Naive B cell (primary cell): ENCODE measurements at regions not wholly inside any gene's neighbourhood (a gene's known extent, or its start where the extent isn't known, plus 50 kb on each side); places are given as distances from the start of the nearest gene placed in this dataset.
A peak's percentile ranks its signal among the peaks of the same experiment; 100 is the strongest.
"Not testable (repeated sequence)": the region's sequence is repeated elsewhere in the genome, so short reads cannot be mapped to it uniquely, and the experiment has no call there.

ENCODE experiments used
- ATAC-seq, 2 donors: fragments of 150-1000 bp; cut with Tn5 transposase; 2 replicates each; pipeline ENCODE4 v1.10.0; 2021; ENCODE audit warnings: low read depth in 2 of 2, mild to moderate bottlenecking in 2 of 2, moderate library complexity in 2 of 2
- DNase-seq: peaks from one replicate; pipeline ENCODE4 v3.0.0; 2022
- H3K27ac Mint-ChIP-seq, 6 donors: one replicate each; pipeline ENCODE4 v1.8.0; 2020 to 2022; ENCODE audit warnings: mild to moderate bottlenecking in 6 of 6, mixed read lengths in 6 of 6, moderate library complexity in 5 of 6, inconsistent platforms in 2 of 6
- H3K27me3 Mint-ChIP-seq, 3 donors: one replicate each; pipeline ENCODE4 v1.8.0; 2021 to 2022; ENCODE audit warnings: mixed read lengths in 3 of 3, mild to moderate bottlenecking in 1 of 3
- H3K36me3 Mint-ChIP-seq, 2 donors: one replicate each; pipeline ENCODE4 v1.8.0; 2020 to 2022; ENCODE audit warnings: mixed read lengths in 2 of 2, inconsistent platforms in 1 of 2, mild to moderate bottlenecking in 1 of 2
- H3K4me1 Mint-ChIP-seq, 3 donors: one replicate each; pipeline ENCODE4 v1.8.0; 2020 to 2022; ENCODE audit warnings: mixed read lengths in 3 of 3, inconsistent platforms in 1 of 3, mild to moderate bottlenecking in 1 of 3, moderate library complexity in 1 of 3
- H3K4me3 Mint-ChIP-seq, 8 donors: one replicate each; pipeline ENCODE4 v1.8.0; 2020 to 2022; ENCODE audit warnings: mild to moderate bottlenecking in 8 of 8, mixed read lengths in 8 of 8, moderate library complexity in 8 of 8, inconsistent platforms in 2 of 8
- H3K9me3 Mint-ChIP-seq, 7 donors: one replicate each; pipeline ENCODE4 v1.8.0; 2020 to 2022; ENCODE audit warnings: mixed read lengths in 7 of 7, mild to moderate bottlenecking in 5 of 7, inconsistent platforms in 2 of 7, moderate library complexity in 1 of 7

DNA sequence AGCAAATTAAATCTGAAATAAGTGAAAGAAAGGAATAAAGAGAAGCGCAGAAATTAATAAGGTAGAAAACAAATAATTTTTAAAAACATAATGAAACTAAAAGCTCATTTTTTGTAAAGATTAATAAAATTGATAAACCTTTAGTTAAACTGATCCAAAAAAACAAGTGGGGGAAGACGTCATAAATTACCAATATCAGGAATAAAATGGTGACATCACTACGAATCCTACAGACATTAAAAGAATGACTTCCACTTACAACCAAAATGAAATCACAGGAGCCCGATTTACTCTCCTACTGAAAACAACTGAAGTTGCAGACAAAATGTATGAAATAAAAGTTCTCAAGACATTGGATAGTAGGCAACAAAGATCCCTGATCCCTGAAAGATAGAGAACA is 68.1 kb upstream of the IFFO2 start:
- Mint-ChIP-seq H3K4me3 (no peak overlapping the region), H3K4me1 (peaks cover 0 to 4% (median 0%) of the 10 kb centered on the region in 3 donors), H3K27me3 (peaks cover 36 to 65% (median 62%) of the 10 kb centered on the region in 3 donors), H3K9me3 (peaks cover 2 to 22% (median 5%) of the 10 kb centered on the region in 7 donors), H3K27ac (no peak overlapping the region), H3K36me3 (peaks cover 4 to 12% of the 10 kb centered on the region in 2 donors)
- DNase-seq (no peak), ATAC-seq (no peak)

DNA sequence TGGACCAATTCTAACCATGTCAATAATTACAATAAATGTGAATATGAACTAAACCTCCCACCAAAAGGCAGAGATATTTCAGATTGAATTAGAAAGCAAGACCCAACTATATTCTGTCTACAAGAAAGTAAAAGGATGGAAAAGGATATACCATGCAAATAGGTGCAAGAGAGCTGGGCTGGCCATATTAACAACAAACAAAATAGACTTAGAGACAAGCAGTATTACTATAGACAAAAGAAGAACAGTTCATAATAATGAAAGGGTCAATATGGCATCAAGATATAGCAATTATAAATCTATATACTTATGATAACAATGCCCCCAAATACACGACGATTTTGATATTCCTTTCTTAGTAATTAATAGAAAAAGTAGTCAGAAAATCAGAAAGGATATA is 67.3 kb upstream of the IFFO2 start:
- Mint-ChIP-seq H3K27me3 (peaks cover 41 to 71% (median 68%) of the 10 kb centered on the region in 3 donors), H3K9me3 (peaks cover 5 to 29% (median 6%) of the 10 kb centered on the region in 7 donors)

DNA sequence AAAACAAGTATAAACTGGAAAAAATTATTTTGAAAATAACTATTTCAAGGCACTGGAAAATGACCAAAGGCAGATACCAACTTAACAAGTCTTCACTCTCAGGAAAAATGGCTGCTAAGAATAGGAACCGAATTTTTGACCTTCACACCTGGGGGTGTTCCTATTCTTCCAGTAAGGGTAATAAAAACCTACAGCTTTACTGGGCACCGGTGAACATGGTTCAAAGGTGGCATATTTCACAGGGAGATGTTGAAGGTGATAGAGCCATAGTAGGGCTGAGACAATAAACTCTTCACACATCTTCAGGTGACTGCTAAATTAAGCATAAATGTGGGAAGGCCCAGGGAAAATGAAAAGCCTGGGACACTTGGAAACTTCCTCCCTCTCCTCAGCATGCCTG is 65.4 kb upstream of the IFFO2 start:
- H3K27ac Mint-ChIP-seq: no peak overlapping the region
- no peaks in the 10 kb centered on the region for H3K4me1 Mint-ChIP-seq
- H3K36me3 Mint-ChIP-seq: peaks cover 4 to 19% of the 10 kb centered on the region in 2 donors
- no peak for ATAC-seq
- H3K4me3 Mint-ChIP-seq: no peak overlapping the region
- peaks cover 35 to 58% (median 50%) of the 10 kb centered on the region in 3 donors for H3K27me3 Mint-ChIP-seq
- H3K9me3 Mint-ChIP-seq: peaks cover 5 to 31% (median 8%) of the 10 kb centered on the region in 7 donors
- no peak for DNase-seq

More for the DNA sequence above, 67.3 kb upstream of the IFFO2 start:
- ATAC-seq: no peak
- Mint-ChIP-seq H3K4me3 (no peak overlapping the region), H3K4me1 (peaks cover 0 to 4% (median 0%) of the 10 kb centered on the region in 3 donors), H3K27ac (no peak overlapping the region), H3K36me3 (peaks cover 4 to 19% of the 10 kb centered on the region in 2 donors)
- DNase-seq: no peak

DNA sequence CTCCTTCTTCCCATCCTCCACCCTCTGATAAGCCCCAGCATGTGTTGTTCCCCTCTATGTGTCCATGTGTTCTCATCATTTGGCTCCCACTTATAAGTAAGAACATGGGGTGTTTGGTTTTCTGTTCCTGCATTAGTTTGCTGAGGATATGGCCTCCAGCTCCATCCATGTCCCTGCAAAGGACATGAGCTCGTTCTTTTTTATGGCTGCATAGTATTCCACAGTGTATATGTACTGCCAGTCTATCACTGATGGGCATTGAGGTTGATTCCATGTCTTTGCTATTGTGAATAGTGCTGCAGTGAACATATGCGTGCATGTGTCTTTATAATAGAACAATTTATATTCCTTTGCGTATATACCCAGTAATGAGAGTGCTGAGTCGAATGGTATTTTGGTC is 62.8 kb upstream of the IFFO2 start:
- Mint-ChIP-seq H3K36me3 (peaks cover 4 to 16% of the 10 kb centered on the region in 2 donors), H3K27me3 (peaks cover 27 to 48% (median 37%) of the 10 kb centered on the region in 3 donors), H3K9me3 (peaks cover 2 to 26% (median 8%) of the 10 kb centered on the region in 7 donors)
- ATAC-seq, H3K4me1 Mint-ChIP-seq, H3K4me3 Mint-ChIP-seq, DNase-seq, H3K27ac Mint-ChIP-seq: not testable (repeated sequence)

DNA sequence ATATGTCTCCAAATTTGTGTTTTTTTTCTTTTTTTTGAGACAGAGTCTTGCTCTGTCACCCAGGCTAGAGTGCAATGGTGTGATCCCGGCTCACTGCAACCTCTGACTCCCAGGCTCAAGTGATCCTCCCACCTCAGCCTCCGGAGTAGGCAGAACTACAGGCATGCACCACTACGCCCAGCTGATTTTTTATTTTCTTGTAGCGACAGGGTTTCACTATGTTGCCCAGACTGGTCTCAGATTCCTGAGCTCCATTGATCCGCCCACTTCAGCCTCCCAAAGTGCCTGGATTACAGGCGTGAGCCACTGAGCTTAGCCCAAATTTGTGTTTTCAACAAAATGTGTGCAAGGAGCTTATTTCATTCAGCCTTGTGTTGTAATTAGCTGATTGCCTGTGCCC is 59.0 kb upstream of the IFFO2 start:
- Mint-ChIP-seq H3K4me1 (peaks cover 0 to 2% (median 0%) of the 10 kb centered on the region in 3 donors), H3K9me3 (peaks cover 0 to 10% (median 2%) of the 10 kb centered on the region in 7 donors), H3K36me3 (peaks cover 0 to 7% of the 10 kb centered on the region in 2 donors), H3K27ac (no peak overlapping the region), H3K27me3 (peaks cover 32 to 43% (median 35%) of the 10 kb centered on the region in 3 donors), H3K4me3 (no peak overlapping the region)
- ATAC-seq (no peak), DNase-seq (no peak)

DNA sequence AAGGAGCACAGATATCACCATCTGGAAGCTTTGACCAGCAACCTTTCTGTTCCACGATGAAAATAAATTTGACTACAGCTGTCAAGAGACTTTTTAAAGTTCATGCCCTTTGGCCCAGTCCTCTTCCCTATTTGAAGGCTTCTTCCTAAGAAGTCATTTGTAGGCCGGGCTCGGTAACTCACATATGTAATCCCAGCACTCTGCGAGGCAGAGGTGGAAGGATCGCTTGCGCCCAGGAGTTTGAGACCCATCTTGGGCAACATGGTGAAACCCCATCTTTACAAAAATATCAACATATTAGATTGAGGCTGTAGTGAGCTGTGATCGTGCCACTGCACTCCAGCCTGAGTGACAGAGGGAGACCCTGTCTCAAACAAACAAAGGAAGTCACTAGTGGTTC is 58.3 kb upstream of the IFFO2 start:
- Mint-ChIP-seq H3K27me3 (peaks cover 28 to 43% (median 32%) of the 10 kb centered on the region in 3 donors), H3K4me1 (peaks cover 0 to 2% (median 0%) of the 10 kb centered on the region in 3 donors), H3K9me3 (peaks cover 0 to 10% (median 2%) of the 10 kb centered on the region in 7 donors), H3K4me3 (no peak overlapping the region), H3K27ac (no peak overlapping the region), H3K36me3 (peaks cover 0 to 7% of the 10 kb centered on the region in 2 donors)
- DNase-seq: no peak
- ATAC-seq: no peak

DNA sequence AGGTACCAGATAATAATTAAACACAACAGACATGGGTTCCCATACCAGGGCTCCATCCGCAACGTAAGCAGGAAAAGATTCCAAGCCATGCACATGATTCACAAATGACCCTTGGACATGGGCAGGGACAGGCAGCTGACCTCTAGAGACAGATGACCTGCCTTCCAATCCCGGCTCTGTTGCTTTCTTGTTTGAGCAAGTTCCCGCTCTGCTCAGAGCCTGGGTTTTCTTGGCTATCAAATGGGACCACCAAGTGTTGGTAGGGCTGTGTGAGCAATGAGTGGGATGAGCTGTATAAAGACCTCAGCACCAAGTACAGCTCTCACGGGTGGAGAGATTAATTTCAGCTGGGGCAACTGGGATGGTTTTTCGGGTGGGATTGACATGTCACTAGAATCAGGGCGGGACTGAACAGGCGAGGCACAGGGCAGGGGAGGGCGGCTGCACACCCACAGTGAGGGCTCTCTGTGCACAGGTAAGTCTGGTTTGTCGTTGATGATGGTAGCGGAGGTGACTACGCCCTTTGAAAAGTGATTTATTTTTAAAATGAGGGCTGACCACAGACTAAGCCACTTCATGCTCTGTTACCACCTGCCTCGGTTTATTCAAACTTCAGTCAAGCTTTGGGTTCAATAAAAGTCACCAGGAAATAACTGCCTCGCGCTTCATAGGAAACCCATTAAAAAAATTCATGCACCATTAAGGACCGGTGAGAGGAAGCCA is 57.5 kb upstream of the IFFO2 start:
- no peak overlapping the region for H3K27ac Mint-ChIP-seq
- H3K4me1 Mint-ChIP-seq: peaks cover 0 to 2% (median 0%) of the 10 kb centered on the region in 3 donors
- H3K9me3 Mint-ChIP-seq: peaks cover 0 to 4% (median 0%) of the 10 kb centered on the region in 7 donors
- H3K4me3 Mint-ChIP-seq: peak overlapping the region in 1 of 8 donors; percentile 7
- DNase-seq: no peak
- H3K27me3 Mint-ChIP-seq: peaks cover 25 to 40% (median 32%) of the 10 kb centered on the region in 3 donors
- no peak for ATAC-seq
- H3K36me3 Mint-ChIP-seq: peaks cover 0 to 2% of the 10 kb centered on the region in 2 donors

DNA sequence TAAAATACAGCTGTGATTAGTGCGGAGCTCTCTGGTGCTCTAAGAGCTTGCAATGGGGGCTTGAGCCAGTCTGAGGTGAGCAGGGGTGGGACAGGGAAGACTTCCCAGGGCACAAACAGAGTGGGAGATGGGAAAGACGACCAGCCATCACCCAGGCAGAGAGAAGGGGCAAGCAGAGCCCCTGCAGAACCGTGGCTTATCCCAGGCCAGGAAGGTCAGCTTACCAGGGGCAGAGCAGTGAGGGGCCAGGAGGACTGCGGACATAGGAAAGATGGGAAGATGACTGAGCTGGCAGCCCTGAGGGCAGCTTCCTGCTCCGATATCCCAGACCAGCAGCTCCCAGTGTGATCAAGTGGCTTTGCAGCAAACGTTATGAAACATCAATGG is 55.4 kb upstream of the IFFO2 start:
- ATAC-seq: no peak
- DNase-seq: no peak
- H3K27me3 Mint-ChIP-seq: peaks cover 22 to 45% (median 41%) of the 10 kb centered on the region in 3 donors
- peaks cover 0 to 2% (median 0%) of the 10 kb centered on the region in 7 donors for H3K9me3 Mint-ChIP-seq
- H3K27ac Mint-ChIP-seq: peak overlapping the region in 1 of 6 donors; percentile 39
- peaks cover 0 to 2% (median 0%) of the 10 kb centered on the region in 3 donors for H3K4me1 Mint-ChIP-seq
- H3K36me3 Mint-ChIP-seq: no peaks in the 10 kb centered on the region
- H3K4me3 Mint-ChIP-seq: no peak overlapping the region

DNA sequence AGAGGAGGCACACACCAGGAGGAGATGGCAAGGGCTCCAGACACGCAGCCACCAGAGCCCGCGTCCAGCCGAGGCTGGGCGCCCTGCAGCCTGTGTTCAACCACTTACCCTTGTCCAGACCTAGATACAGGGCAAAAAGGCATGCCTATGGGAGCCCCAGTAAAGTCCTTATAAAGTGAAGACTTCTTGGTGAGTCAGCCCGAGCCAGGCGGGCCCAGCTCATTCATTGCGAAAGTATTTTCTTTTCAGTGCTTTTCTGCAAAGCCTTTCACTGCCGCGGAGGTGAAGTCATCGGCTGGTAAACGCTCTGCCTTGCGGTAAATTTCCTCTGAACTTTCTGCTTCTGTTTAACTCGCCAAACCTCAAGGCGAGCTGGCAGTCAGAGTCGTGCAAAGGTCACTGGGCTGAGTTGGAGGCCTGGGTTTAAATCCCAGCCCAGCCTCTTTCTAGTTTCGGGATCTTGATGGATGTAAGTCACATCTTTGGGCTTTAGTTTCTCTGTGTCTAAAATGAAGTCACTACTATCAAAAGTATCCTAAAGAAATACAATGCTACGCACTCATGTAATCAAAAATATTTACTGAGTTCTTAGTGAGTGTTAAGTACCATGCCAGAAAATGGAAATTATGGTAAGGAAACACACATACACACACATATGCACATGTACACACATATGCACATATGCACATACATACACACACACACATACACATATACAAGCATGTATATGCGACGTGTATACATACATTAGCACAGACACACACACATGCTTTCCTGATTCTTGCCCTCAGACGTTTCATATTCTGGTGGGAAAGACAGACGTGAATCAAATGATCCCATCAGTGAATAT is 54.7 kb upstream of the IFFO2 start:
- Mint-ChIP-seq H3K36me3 (no peaks in the 10 kb centered on the region), H3K9me3 (peaks cover 0 to 5% (median 0%) of the 10 kb centered on the region in 7 donors), H3K4me1 (peaks cover 0 to 2% (median 0%) of the 10 kb centered on the region in 3 donors), H3K27me3 (peaks cover 28 to 51% (median 46%) of the 10 kb centered on the region in 3 donors), H3K4me3 (no peak overlapping the region), H3K27ac (no peak overlapping the region)
- ATAC-seq (no peak), DNase-seq (no peak)

DNA sequence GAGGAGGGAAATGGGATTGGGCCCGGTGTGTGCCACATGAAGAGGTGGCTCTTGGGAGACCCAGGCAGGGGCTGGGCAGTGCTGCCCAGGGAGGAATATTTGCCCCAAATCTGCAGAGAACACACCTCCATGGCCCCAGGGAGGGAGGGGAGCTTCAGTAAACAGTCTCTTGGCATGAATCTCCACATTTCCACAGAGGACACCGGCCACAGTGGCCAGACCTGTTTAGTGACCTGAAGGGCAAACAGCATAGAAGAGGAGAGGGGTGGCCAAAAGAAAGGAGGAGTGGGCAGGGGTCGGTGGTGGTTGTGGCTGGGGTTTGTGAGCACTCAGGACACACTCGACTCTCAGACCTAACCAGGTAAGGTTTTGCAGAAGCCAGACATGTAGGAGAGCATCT is 54.0 kb upstream of the IFFO2 start:
- peaks cover 0 to 5% (median 0%) of the 10 kb centered on the region in 7 donors for H3K9me3 Mint-ChIP-seq
- H3K36me3 Mint-ChIP-seq: no peaks in the 10 kb centered on the region
- DNase-seq (no peak), ATAC-seq (no peak)
- peaks cover 34 to 58% (median 53%) of the 10 kb centered on the region in 3 donors for H3K27me3 Mint-ChIP-seq
- peak overlapping the region in 2 of 6 donors; percentile 33 to 47 for H3K27ac Mint-ChIP-seq
- H3K4me3 Mint-ChIP-seq: no peak overlapping the region
- peaks cover 0 to 2% (median 0%) of the 10 kb centered on the region in 3 donors for H3K4me1 Mint-ChIP-seq

DNA sequence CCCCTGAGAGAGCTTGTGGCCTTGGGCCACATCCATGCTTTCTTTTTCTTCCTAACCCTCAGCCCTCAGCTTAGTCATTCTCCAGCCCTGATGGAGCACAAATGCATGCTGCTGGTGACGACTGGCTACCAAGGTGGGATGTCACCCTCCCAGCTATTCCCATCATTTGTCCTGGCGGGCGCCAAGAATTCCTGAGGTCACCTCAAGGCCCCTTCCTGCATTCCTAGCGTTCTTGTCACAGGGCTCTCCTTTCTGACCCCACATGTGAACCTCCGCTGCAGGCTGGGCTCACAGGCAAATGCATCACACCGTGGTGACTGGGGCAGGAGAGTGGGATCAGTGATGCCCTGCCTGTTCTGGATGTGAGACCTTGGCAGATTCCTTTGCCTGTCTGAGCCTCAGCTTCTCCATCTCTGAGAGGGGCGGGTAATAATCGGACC is 53.4 kb upstream of the IFFO2 start:
- no peak for DNase-seq
- Mint-ChIP-seq H3K9me3 (peaks cover 0 to 5% (median 0%) of the 10 kb centered on the region in 7 donors), H3K36me3 (no peaks in the 10 kb centered on the region), H3K27ac (no peak overlapping the region), H3K27me3 (peaks cover 34 to 58% (median 54%) of the 10 kb centered on the region in 3 donors), H3K4me3 (no peak overlapping the region), H3K4me1 (peaks cover 0 to 2% (median 0%) of the 10 kb centered on the region in 3 donors)
- ATAC-seq: no peak

DNA sequence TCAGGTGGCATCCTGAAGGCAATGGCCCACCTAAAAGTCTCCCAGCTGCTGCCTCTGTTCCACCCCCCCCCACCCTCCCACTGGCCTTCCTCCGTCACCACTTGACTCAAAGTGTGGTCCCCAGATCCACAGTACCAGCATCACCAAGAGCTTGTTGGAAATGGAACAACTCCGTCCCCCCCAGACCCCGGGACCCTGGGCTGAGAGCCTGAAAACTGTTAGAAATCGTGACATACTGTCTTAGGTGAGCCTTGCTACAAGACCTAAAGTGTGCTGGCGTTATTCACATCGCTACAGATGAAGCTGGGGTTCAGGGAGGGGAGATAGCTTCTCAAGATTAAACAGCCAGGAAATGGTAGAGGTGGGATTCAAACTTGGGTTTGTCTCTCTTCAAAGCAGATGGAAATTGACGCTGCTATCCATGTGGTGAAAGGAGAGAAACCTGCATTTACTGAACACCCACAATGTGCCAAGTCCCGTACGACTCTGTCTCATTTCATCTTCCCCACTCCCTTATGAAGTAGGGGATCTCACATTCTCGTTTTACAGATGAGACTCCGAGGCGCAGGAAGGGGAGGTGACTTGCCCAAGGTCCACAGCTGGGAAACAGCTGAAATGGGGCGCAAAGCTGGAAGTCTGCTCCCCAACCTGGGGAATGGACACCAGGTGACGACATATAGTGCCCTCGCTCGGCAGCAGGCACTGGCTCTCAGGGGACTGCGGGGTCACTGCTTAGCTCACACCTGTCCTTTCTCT is 52.8 kb upstream of the IFFO2 start:
- Mint-ChIP-seq H3K36me3 (no peaks in the 10 kb centered on the region), H3K9me3 (peaks cover 0 to 5% (median 0%) of the 10 kb centered on the region in 7 donors), H3K4me3 (no peak overlapping the region), H3K27me3 (peaks cover 32 to 58% (median 54%) of the 10 kb centered on the region in 3 donors), H3K27ac (peak overlapping the region in 1 of 6 donors; percentile 21), H3K4me1 (peaks cover 0 to 2% (median 0%) of the 10 kb centered on the region in 3 donors)
- ATAC-seq (no peak), DNase-seq (no peak)
